ENCODE measurements at regions not wholly inside any gene's neighbourhood (a gene's known extent, or its start where the extent isn't known, plus 50 kb on each side); places are given as distances from the start of the nearest gene placed in this dataset.

GRCh38 chr15:98308117-98308516, 340.2 kb upstream of the IGF1R start:
- dilution Hi-C loops (cut with MboI; ENCODE audit: extremely low pct_ligation_motif_present, low sequenced_read_pairs) (no loop called here), intact Hi-C loops (cut with micrococcal nuclease) (no loop called here)
- H3K4me3 ChIP-seq (replicated peaks in 1 of 3; ENCODE audit: insufficient read depth in 1 of 3, low read depth in 1 of 3, low read length in 3 of 3) = no peak overlapping the region
- no peaks in the 10 kb centered on the region for H3K36me3 ChIP-seq (ENCODE audit: control insufficient read depth in 2 of 2, extremely low read depth in 1 of 2, insufficient read depth in 2 of 2, low read length in 2 of 2)
- no TSS peak for BruUV-seq (replicated peaks)
- H3K9me3 ChIP-seq (replicated peaks; ENCODE audit: control insufficient read depth, insufficient read depth, low read length) = no peaks in the 10 kb centered on the region
- H3K79me2 ChIP-seq (ENCODE audit: control insufficient read depth, insufficient read depth, low read length) = no peaks in the 10 kb centered on the region
- DNase-seq (ENCODE audit: low read depth, low spot score) (no peak), FAIRE-seq (no peak)
- no peaks in the 10 kb centered on the region for H3K4me1 ChIP-seq (ENCODE audit: control insufficient read depth, extremely low read depth, insufficient read depth, low read length)
- CTCF ChIA-PET = no interaction called here
- no peak overlapping the region for H2AFZ ChIP-seq (ENCODE audit: low read depth, low read length)
- no peak overlapping the region for H3K27ac ChIP-seq (ENCODE audit: insufficient read depth, low read depth, low read length)
- H4K20me1 ChIP-seq (replicated peaks; ENCODE audit: control insufficient read depth, extremely low read depth, insufficient read depth, low read length) = no peaks in the 10 kb centered on the region
- TF ChIP-seq, protein P1, sequence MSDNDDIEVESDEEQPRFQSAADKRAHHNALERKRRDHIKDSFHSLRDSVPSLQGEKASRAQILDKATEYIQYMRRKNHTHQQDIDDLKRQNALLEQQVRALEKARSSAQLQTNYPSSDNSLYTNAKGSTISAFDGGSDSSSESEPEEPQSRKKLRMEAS (IDR thresholded peaks at IDR 0.05; ENCODE audit: insufficient read depth, insufficient read length) = no peak
- TF ChIP-seq GATA2 (IDR thresholded peaks at IDR 0.05; ENCODE audit: insufficient read depth, insufficient read length, low read depth, low read length) = no peak
- TF ChIP-seq, protein P2, sequence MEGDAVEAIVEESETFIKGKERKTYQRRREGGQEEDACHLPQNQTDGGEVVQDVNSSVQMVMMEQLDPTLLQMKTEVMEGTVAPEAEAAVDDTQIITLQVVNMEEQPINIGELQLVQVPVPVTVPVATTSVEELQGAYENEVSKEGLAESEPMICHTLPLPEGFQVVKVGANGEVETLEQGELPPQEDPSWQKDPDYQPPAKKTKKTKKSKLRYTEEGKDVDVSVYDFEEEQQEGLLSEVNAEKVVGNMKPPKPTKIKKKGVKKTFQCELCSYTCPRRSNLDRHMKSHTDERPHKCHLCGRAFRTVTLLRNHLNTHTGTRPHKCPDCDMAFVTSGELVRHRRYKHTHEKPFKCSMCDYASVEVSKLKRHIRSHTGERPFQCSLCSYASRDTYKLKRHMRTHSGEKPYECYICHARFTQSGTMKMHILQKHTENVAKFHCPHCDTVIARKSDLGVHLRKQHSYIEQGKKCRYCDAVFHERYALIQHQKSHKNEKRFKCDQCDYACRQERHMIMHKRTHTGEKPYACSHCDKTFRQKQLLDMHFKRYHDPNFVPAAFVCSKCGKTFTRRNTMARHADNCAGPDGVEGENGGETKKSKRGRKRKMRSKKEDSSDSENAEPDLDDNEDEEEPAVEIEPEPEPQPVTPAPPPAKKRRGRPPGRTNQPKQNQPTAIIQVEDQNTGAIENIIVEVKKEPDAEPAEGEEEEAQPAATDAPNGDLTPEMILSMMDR (IDR thresholded peaks at IDR 0.05; ENCODE audit: extremely low read depth in 1 of 2, insufficient read depth in 1 of 2, low read depth in 1 of 2, low read length in 2 of 2) = no peak
- TF ChIP-seq JUN (IDR thresholded peaks at IDR 0.05; ENCODE audit: borderline replicate concordance, insufficient read depth, insufficient read length, low read depth) = no peak
- no peak for TF ChIP-seq POLR2AphosphoS5 (IDR thresholded peaks at IDR 0.05; ENCODE audit: insufficient read depth, low read depth, low read length)
- no peak for TF ChIP-seq POLR2A (IDR thresholded peaks at IDR 0.05; ENCODE audit: low read depth, low read length)
- TF ChIP-seq EZH2 (IDR thresholded peaks at IDR 0.05; ENCODE audit: borderline replicate concordance, low read depth, low read length, severe bottlenecking) = no peak
- no peak for TF ChIP-seq MYC (IDR thresholded peaks at IDR 0.05; ENCODE audit: low read depth, low read length)
- TF ChIP-seq FOS (IDR thresholded peaks at IDR 0.05; ENCODE audit: borderline replicate concordance, insufficient read depth, low read length) = no peak
- no peaks in the 10 kb centered on the region for H3K9me1 ChIP-seq (replicated peaks; ENCODE audit: control insufficient read depth, extremely low read depth, insufficient read depth, low read length)
- no peaks in the 10 kb centered on the region for H3K27me3 ChIP-seq (ENCODE audit: control insufficient read depth in 2 of 2, insufficient read depth in 2 of 2, low read length in 2 of 2)
- no peak overlapping the region for H3K9ac ChIP-seq (replicated peaks; ENCODE audit: extremely low read depth, insufficient read depth, low read length)
- POLR2A ChIA-PET = no interaction called here
- no peak overlapping the region for H3K4me2 ChIP-seq (ENCODE audit: insufficient read depth, low read length)
